ENCODE measurements at regions not wholly inside any gene's neighbourhood (a gene's known extent, or its start where the extent isn't known, plus 50 kb on each side); places are given as distances from the start of the nearest gene placed in this dataset.

DNA sequence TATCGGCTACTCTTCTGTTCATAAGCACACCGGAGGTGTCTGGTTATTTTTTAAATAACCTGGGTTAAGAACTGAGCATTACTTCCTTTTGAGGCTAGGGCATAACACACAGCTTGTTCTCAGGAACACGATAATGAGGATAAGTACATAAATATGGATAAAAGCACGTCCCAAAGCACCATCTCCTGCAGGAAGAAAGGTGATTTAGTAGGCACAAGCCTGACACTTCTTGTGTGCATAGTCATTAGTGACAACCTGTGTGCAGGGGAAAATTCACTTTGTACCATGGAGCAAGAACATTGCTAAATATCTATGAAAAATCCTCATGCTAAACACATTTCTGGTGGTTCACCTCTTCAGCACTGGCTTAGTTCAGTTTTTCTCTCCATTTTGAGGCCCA, 166.5 kb downstream of the SNAPC1 start:
- TF ChIP-seq, protein P1, sequence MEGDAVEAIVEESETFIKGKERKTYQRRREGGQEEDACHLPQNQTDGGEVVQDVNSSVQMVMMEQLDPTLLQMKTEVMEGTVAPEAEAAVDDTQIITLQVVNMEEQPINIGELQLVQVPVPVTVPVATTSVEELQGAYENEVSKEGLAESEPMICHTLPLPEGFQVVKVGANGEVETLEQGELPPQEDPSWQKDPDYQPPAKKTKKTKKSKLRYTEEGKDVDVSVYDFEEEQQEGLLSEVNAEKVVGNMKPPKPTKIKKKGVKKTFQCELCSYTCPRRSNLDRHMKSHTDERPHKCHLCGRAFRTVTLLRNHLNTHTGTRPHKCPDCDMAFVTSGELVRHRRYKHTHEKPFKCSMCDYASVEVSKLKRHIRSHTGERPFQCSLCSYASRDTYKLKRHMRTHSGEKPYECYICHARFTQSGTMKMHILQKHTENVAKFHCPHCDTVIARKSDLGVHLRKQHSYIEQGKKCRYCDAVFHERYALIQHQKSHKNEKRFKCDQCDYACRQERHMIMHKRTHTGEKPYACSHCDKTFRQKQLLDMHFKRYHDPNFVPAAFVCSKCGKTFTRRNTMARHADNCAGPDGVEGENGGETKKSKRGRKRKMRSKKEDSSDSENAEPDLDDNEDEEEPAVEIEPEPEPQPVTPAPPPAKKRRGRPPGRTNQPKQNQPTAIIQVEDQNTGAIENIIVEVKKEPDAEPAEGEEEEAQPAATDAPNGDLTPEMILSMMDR (IDR thresholded peaks at IDR 0.05), result no peak
- TF ChIP-seq ZFX (IDR thresholded peaks at IDR 0.05; ENCODE audit: borderline replicate concordance), result no peak

DNA sequence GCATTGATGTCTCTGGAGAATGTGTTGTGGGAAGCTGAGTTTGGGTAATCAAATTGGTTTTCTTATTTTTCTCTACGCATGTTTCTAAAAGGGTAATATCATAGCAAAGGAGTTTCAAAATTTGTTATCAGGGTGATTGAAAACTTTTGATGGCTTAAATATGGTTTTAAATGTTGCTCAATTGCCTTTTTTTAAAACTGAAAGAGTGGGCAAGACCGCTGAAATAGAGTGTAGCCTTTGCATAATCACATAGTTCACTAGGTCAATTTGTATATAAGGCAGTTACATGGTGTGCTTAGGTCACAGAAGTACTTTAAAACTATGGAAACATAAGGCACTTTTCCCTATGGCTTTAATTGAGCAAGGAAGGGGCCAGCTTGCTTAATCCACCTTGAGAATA, 167.4 kb downstream of the SNAPC1 start:
- TF ChIP-seq, protein P1 (IDR thresholded peaks at IDR 0.05), result no peak
- TF ChIP-seq ZFX (IDR thresholded peaks at IDR 0.05; ENCODE audit: borderline replicate concordance), result no peak
- H3K27ac ChIP-seq, result no peak overlapping the region

More for the DNA sequence above, 166.5 kb downstream of the SNAPC1 start:
- no peak overlapping the region for H3K27ac ChIP-seq

GRCh38 chr14:61930101-61930857, 168.1 kb downstream of the SNAPC1 start:
- H3K27ac ChIP-seq, result no peak overlapping the region
- TF ChIP-seq, protein P1 (IDR thresholded peaks at IDR 0.05), result no peak
- TF ChIP-seq ZFX (IDR thresholded peaks at IDR 0.05; ENCODE audit: borderline replicate concordance), result no peak

DNA sequence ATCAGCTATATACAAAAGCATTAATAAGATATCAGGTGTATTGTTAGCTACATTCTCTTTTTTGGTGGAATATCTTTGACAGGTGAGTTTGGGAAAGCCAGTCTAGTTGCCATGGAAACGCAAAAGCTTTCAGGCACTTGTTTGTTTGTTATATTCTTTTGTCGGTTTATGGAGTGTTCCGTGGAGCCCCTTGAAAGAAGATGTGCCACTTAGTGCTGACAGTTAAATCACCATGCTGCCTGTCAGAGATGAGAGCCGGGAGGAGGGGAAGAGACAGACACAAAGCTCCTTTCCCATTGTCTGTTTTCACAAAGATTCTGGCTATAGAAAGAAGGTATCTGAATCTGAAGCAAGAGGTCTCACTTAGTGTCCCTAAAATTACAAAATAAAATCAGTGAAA, 170.8 kb downstream of the SNAPC1 start:
- no peak overlapping the region for H3K27ac ChIP-seq
- TF ChIP-seq ZFX (IDR thresholded peaks at IDR 0.05; ENCODE audit: borderline replicate concordance), result no peak
- TF ChIP-seq, protein P1 (IDR thresholded peaks at IDR 0.05), result no peak

GRCh38 chr14:61934385-61934784, 172.2 kb downstream of the SNAPC1 start:
- TF ChIP-seq ZFX (IDR thresholded peaks at IDR 0.05; ENCODE audit: borderline replicate concordance), result no peak
- TF ChIP-seq, protein P1 (IDR thresholded peaks at IDR 0.05), result no peak
- no peak overlapping the region for H3K27ac ChIP-seq

DNA sequence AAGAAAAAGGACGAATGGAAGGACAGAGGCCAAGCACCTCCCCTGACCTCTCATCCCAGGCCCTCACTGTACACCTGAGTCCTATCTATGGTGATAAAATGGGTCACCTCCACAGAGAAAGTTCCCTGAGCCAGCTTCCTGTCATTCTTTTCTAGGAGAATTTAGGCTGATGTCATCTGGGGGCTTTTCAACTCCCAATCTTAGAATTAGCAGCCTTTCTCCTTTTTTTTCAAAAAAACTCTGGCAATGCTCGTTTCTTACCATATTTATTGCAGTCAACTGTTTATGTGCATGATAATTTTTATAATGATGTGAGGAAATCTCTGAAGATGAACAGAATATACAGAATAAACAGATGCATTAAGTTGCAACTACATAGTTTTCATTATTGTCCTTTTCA, 177.6 kb downstream of the SNAPC1 start:
- no peak overlapping the region for H3K27ac ChIP-seq
- TF ChIP-seq ZFX (IDR thresholded peaks at IDR 0.05; ENCODE audit: borderline replicate concordance), result no peak
- TF ChIP-seq, protein P1 (IDR thresholded peaks at IDR 0.05), result no peak

DNA sequence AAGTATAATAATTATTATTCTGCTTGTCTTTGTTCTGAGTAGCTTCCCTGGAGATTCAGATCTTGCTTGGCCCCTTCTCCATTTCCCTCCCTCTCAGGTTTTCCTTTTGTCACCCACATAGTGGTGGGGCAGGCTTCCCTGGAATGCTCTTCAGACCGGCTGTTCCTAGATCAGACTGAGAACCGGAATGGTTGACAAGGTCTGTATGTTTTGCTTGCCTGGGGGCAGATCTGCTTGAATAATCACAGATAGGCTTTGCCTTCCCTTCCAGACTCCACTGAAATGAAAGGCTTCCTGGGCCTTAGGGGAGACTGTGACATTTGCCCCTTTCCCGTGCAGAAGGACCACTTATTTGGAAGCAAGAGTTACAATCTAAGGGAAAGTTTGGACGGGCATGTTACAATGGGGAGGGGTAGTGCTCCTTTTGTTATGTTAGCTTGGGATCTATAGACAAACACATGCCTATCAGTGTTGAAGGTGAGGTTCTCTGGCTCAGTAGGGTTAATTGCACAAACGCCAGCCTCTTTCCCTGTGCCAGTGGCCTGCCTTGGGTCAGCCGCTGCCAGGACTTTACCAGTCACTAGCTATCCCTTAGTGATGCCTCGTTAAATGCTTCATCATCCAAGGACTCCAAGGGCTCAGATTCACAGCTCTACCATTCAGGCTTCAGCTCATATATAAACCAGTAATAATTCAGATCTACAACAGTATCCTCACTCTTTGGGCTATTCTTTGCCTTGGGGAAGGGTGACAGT, 178.6 kb downstream of the SNAPC1 start:
- no peak for TF ChIP-seq ZFX (IDR thresholded peaks at IDR 0.05; ENCODE audit: borderline replicate concordance)
- TF ChIP-seq, protein P1 (IDR thresholded peaks at IDR 0.05), result no peak
- no peak overlapping the region for H3K27ac ChIP-seq

All from 22Rv1 (cell line).